Activated T-cell treated with anti-CD3 and anti-CD28 coated beads for 24 hours (primary cell): ENCODE measurements at regions not wholly inside any gene's neighbourhood (a gene's known extent, or its start where the extent isn't known, plus 50 kb on each side); places are given as distances from the start of the nearest gene placed in this dataset.

Source experiments
- DNase-seq: peaks from one replicate; pipeline ENCODE4 v3.0.0-alpha.2; 2020; ENCODE audit warnings: low read depth

DNA sequence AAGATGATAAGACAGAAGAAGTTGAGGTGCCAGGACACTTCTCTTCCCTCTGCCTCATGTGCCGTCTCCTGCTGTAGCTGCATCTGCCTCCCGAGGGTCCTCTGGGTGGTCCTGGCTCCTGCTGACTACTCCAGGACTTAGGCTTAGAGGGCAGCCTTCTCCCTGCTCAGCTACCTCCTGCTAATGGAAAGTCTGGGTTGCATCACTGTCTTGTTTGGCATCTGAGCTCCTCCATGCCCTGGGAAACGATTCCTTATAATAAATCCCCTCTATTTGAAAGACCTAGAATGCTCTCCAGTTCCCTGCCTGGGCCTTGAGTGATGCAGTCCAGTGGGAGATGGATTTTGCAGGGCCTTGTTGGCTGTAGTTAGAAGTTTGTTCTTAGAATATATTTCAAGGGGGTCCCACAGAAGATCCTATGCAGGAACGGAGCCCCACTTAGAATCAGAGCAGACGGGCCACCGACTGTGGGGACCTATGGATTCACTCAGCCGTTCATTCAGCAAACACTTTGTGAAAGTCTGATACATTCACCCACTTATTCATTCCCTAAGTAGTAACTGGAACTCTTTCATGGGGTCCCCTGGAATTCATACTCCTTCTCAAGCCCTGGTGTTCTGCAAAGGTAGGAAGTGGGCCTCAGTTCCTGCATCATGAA lies 269.8 kb upstream of the HDAC4 start:
- no peak for DNase-seq

DNA sequence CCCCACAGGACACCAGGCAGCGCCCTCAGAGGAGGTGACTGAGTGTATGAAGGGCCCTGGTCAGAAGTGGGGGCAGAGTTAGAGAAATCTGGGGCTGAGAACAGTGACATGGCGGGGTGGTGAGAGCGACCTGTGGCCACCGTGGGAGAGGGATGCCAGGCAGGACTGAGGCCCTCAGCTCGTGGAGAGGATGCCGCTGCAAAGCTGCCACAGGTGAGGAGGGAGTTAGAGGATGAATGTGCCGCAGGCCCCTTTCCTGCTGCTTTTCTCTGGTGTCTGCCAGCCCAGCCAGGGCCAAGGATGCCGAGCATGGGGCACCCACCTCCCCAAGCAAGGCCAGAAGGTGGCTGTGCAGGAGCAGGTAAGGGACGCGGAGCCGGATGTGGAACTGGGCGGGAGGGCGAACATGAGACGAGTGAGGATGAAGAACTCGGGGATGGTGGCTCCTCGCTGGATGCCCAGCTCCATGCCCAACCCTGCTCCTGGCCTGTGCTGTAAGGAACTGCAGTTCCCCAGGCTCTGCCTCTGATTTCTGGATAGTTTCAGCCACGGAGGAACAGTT lies 269.2 kb upstream of the HDAC4 start:
- no peak for DNase-seq

DNA sequence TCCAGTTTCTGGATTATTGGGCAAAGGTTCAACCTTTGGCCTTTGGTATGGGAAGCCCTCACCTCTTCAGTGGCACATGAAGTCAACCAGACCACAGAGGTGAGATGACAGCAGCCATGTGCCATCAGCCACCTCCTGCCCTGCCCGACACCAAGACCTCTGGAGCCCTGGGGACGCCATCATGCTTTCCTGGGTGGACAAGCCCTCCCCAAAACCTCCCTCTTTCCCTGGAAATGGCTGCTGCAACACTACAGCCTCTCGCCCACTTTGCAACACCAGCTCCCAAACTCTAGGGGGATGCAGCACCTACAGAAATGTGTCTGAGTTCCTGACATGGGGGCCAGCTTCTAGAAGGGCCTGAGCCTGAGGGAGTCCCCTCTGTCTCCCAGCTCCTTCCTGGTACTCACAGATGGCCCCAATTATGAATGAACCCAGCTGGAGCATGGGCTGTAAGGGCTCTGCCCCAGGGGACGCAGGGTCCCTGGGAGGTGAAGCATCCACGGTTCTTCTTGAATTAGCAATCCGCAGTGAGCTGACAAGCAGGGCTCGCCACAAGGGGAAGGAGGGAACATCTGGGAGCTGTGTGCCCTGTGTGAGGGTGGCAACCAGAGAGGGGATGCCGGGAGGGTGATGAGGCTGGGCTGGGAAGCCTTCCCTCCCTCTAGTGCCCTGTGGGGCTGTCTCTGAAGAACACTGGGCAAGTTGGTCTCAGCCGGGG lies 268.5 kb upstream of the HDAC4 start:
- no peak for DNase-seq

DNA sequence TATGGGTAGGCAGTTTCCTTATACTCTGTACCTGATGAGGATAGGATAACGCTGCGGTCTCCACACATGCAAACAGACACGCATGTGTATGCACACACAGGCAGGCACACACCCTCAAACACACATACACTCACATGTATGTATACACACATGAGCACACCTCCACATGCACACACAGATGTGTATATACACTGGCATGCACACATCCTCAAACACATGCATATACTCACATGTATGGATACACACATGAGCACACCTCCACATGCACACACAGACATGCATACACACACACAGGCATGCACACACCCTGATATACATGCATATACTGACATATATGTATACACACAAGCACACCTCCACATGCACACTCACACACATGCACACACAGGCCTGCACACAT lies 267.8 kb upstream of the HDAC4 start:
- DNase-seq = no peak

DNA sequence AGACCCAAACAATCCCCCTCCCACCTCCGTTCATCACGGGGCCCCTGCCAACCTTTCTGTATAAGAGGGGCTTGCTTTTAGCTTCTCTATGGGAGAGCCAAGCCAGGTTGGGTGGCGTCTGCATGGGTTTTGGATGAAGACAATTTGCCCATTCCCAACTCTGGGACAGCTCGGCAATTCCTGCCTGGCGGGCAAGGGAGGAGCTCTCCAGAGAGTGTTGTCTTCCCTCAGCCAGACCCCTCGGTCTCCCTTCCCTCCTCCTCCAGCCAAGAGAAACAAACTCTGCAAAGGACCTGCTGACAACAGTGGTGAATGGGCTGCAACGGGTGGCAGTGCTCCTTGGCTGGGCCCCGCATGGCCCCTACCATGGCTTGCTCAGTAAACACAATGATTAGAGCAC lies 267.2 kb upstream of the HDAC4 start:
- no peak for DNase-seq

DNA sequence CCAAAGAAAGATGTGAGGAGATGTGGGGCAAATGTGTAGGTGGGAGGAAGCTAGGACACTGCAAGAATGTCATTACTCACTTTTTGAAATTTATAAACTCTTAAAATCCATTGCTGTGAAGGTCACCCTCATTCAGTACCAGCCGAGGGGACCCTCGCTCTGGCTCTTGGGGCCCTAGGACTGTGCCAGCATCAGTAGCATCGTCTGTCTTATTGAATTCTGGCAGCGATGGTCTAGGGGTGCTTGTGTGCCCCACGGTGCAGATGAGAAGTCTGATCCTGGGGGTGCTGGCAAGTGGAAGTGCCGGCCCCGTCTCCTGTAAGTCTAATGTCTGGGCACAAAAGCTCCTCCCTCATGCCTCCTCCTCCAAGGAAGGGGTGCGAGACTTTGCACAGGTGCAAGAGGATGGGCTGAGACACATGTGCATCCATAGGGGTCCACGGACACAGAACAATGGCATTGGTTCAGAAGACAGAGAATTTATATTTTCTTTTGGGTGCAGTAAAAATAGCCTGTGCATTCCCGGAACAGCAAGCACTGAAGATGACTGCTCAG lies 266.7 kb upstream of the HDAC4 start:
- DNase-seq = no peak

DNA sequence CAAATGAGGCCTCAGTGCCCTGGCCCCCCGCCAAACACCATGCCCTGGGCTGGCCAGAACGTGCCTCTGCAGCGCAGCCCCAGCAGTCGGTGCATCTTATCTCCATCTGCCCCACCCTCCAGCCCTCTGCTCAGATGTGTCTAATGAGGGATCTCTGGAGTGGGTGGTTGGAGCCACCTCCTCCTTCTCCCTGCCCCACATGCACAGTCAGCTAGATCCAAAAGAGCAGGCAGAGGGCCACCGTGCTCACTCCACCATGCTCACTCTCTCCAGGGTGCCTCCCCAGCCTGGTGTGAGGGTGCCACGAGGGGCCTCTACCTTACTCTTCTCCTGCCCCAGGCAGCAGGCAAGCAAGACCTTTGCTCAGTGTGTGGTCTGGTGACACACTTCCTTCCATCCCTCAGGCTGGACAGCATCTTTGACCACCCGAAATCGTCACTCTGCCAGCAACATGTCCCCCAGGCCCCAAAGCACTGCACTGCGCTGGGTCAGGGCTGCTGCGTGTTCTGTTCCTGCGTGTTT lies 266.1 kb upstream of the HDAC4 start:
- no peak for DNase-seq

DNA sequence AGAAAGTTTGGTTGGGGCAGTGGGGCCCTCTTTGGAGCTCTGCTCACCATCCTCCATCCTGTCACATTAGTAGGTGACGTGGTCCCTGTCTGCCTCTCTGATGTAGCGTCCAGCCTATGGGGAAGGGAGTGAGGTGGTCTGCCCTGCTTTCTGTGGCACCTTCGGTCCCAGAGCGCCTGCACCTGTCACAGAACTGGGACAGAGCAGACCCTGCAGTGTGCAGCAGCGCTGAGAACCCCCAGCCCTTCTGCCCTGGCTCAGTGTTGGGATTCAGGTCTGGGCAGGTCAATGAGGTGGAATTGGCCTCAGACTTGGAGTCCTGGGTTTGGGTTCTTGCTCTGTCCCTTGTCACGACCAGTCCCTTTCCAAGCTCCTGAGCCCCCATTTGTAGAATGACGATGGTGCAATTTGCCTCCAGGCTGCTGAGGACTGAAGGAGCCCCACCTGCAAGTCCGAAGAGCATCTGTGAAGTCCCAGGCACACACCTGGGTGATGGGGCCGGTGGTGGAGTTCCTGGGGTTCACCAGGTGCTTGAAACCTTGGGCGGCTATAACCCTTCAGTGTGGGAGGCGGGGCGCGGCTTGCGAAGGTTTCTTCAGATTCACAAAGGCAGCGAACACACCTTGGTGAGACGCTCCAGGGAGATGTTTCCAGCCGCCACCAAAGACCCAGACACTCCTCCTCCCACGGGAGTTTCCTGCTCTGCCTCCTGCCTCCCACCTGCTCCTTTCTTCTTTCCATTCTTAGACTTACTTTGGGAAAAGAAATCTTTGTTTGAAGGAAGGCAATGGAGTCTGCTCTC lies 265.4 kb upstream of the HDAC4 start:
- no peak for DNase-seq

DNA sequence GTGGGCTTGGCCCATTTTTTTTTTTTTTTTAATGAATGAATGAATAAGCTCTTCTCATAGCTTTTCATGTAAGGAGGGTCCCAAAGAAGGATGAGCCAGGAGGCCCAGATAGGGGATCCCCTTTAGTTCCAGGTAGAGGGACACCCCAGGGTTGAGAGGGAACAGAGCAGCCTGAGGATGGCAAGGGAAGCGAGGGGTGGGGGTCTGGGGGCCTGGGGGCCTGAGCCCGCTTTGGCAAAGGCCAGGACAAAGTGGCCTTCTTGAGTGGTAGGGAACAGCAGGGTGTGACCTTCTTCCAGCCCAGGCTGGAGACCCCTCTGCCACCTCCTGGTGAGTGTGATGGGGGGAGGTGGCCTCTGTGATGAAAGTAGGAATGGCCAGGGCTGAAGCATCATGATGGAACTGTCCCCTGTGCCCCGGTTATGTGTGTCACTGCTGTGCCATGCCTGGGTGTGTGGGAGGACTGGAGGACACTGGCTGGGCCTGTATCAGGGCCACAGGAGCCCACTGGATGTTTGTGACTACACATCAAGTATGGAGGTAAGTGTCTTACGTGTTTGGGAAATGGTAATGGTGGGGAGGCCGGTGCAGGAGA lies 263.5 kb upstream of the HDAC4 start:
- DNase-seq = no peak

DNA sequence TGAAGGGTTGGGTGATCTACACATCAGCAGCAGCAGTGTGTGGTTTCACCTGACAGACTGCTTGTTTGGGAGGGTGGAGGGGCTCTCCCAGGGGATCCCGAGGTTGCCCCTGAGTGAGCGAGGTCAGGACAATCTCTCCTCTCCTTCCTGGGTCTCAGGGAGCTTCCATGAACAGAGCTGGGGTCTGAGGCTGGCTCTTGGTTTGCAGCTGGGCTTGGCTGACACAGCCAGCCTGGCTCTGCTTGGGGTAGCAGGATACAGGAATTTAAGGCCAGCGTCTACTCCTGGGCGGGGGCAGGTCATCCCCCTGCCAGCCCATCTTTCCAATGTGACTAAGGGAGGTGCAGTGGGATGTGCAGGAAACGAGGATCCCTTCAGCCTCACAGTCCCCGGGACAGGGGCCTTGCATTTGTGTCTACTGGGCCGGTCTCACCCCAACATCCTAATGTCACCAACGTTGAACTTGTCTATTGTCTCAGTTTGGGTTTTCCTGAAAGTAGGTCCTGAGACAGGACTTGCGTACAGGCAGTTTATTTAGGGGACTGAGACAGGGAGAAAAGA lies 262.6 kb upstream of the HDAC4 start:
- no peak for DNase-seq

DNA sequence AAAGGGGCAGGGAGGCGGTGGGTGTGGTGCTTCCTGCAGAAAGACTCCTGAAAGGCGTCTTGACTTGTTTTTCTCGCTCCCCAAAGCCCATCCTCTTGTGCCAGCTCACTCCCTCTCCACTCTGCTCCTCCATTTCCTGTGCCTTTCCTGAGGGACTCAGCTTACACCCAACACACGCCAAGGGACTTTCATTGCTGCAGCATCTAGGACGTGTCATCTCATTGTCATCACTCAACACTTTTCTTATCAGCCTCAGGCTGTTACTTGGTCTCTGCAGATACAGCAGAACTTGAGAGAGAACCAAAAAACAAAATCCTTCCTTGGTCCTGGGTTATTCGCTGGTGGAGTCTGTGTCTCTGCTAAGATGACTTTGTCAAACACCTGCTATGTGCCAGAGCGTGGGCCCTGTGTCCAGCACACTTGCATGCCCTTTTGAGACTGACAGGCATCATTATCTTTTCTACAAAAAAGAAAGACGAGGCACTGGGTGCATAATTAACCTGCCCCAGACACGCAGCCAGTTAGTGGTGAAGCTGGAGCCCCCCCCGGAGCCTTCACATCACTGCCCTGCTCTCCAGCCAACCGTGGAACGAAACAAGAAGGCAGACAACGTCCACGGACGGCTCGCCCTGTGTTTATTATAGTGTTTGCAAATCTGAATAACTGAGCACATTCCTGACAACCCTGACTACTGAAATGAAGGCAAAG lies 261.7 kb upstream of the HDAC4 start:
- DNase-seq = no peak

DNA sequence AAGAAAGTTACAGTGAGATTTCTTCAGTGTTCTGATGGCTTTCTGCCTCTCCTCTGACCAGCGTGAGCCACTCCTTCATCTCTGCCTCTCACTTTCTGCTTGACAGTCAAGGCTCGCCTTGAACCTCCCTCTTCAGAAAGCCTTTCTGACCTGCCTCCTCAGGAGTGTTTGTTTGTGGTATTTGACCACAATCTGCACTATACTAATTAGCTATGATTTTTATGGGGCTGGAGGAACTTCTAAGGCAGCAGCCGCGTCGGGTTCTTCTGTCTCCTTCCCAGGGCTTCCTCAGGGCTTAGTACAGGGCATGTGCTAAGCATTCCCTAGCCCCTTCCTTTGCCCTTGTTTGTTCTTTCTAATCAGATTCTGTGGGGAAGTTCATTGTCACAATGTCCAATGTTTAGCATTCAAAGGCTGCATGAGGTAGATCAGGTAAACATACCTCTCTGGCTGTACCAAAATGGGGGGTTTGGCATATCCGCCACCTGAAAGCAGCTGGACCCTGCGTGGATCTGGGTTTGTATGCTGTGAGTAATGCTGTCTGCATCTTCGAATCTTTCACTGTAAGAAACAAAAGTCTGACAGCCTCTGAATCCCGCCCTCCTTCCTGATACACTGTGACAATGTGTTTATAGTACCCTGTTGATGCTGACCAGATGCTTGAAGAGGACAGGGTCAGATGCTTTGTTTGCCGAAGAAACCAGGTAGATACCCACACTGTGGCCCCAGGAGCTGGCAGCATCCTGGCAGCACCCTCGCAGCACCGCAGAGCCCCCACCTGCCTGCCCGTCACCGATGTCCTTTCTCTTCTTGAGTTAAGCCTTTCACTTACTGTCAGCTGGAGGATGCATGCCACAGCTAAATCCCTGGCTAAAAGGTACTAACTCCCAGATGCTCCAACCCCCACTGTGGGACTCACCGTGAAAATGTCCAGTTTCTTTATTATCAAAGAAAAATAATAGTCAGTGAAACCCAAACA lies 260.8 kb upstream of the HDAC4 start:
- DNase-seq = no peak

DNA sequence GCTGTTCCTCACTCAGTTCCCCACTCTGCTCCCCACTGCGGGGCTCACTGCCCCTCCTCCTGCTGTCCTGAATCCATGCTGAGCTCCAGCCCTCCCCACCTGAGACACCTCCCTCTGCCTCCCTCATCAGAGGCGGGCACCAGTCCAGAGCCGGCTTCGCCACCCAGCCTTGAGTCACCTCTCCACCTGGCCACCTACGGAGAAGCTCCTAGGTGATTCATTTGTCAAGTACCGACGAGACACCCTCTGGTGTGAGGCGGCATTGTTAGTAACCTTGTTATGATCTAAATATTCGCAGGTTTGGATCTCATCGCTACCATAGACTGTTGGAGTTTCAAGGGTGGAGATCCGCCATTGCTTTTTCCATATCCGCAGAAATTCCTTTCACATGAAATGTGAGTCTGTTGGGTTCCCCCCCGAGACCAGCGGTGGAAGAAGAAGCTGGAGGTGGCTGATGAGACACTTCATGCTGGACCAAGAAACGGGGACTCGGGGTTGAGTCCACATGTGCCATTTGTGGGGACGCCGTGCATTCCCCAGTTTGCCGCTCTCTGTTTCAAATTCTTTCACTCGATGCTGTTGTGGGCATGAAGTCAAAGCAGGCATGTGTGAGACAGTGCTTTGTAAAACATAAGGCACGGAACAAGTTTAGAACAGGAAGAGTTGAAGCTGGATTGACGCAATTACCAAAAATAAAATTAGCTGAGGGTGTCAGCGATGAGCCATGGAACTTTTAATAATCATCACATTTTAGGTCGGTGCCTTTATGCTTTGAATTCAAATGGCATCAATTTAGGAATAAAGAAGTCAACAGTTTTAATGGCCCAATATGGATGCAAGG lies 259.8 kb upstream of the HDAC4 start:
- DNase-seq = no peak

DNA sequence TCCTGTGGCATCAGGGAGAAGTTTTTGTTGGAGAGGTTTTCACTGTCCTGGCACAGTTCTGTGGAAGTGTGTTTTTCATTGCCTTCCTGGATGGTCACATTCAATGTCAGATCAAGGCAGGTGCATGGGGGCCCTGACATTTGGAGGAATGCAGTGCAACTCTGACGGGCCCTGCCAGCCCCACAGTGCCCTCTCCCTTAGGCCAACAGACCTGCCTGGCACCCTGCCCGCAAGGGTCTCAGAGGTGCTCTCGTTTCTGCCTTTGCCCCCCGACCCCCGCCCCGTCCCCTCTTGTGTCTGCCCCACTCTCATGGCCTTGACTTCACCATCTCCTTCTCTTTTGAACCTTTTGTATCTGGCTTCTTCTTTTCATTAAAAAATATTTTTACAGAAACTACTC lies 257.2 kb upstream of the HDAC4 start:
- DNase-seq = no peak

DNA sequence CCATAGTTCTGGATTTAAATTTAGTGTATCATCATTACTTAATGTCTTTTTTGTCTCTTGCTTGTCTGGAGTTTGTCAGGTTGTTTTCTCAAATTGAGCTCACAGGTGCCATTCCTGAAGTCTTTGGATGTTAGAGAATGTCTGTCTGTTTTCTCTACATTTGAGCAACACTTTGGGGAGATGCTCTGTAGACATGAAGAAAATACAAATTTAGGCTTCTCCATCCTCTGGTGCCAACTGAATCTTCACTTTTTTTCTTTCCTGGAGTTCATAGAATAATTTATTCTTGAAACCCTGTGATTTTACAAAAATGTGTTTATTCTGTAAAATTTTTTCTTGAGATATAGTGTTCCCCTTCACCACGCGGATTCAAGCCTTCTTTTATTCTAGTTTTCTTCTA lies 256.4 kb upstream of the HDAC4 start:
- DNase-seq = no peak

DNA sequence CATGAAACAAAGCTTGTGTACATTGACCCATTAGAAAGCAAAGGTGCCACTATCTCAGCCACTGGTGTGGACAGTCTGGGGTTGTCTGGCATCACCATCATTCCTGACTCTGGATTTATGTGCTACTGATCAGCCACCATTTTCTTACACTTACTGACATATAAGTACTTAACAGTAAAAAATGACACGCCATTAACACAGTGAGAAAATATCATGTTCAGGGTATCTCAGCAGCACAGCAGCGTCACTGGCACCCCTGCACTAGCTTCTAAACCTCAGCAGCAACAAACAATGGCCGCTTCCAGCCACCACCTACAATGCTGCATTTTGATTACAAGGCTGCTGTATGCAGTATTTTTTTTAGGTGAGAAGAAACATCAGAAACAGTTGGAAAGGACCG lies 253.4 kb upstream of the HDAC4 start:
- no peak for DNase-seq

DNA sequence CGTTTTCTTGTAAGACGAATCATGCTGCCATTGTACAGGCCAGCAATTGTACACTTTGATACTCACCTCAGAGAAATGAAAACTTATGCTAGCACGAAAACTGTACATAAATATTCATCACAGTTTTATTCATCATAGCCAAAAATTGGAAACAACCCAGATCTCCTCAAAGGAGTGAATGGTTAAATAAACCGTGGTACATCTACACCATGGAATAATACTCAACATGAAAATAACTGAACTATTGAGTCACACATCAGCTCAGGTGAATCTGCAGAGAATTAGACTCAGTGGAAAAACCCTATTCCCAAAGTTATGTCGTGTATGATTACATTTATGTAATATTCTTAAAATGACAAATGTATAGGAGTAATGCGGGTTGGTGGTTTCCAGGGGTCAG lies 251.0 kb upstream of the HDAC4 start:
- no peak for DNase-seq

DNA sequence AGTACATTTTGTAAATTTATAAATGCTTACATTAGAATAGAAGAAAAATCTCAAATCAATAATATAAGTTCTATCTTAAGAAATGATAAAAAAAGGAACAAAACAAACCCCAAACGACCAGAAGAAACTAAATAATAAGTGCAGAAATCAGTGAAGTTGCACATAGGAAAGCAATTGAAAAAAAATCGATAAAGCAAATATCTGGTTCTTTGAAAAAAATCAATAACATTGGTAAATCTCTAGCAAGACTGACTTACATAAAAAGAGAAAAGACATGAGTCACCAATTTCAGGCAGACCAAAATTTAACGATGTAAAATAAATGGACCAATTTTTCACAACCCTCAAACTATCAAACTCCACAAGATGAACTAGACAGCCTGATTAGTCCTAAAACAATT lies 249.9 kb upstream of the HDAC4 start:
- DNase-seq = no peak

DNA sequence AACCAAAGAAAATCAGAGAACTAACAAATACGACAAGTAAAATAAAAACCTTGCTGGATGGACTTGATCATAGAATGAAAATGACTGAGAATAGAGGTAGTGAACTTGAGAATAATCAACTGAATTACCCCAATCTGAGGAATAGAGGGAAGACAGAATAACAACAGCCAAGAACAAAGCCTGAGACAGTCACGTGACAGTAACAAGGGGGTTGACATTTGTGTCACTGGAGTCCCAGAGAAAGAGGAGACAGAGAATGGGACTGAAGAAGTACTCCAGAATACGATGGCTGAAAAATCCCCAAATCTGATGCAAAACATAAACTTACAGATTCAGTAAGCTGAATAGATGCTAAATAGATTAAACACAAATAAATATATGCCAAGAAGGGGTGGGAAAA lies 248.5 kb upstream of the HDAC4 start:
- no peak for DNase-seq
